Bronchial epithelial cell (primary cell): ENCODE measurements at regions not wholly inside any gene's neighbourhood (a gene's known extent, or its start where the extent isn't known, plus 50 kb on each side); places are given as distances from the start of the nearest gene placed in this dataset.

Experiments
- DNase-seq: peaks from one replicate; pipeline ENCODE4 v3.0.0-alpha.2; 2010; ENCODE audit warnings: low read depth
- FAIRE-seq: peaks from 2 replicates; lab custom pipeline; 2011; peaks lifted over from hg19 to GRCh38; lab: Jason Lieb, UNC
- H3K27me3 ChIP-seq: 2 replicates; pipeline ENCODE4 v1.5.1; 2011; ENCODE audit warnings: low read length; ENCODE audit not compliant: control insufficient read depth, insufficient read depth
- H3K36me3 ChIP-seq: 2 replicates; pipeline ENCODE4 v1.5.1; 2011; ENCODE audit warnings: low read length; ENCODE audit not compliant: control insufficient read depth, insufficient read depth
- H3K4me3 ChIP-seq: 2 replicates; pipeline ENCODE4 v1.5.1; 2011; ENCODE audit warnings: mild to moderate bottlenecking, low read depth, low read length, control low read depth
- CTCF ChIP-seq: IDR thresholded peaks from 2 replicates; pipeline ENCODE4 v1.5.1; 2011; ENCODE audit warnings: mild to moderate bottlenecking, moderate library complexity, low read length, control low read depth, inconsistent platforms; ENCODE audit not compliant: insufficient read depth, severe bottlenecking

GRCh38 chr2:14053105-14053504 lies 579.4 kb upstream of the LRATD1 start:
- TF ChIP-seq CTCF: no peak
- H3K27me3 ChIP-seq: no peaks in the 10 kb centered on the region
- H3K4me3 ChIP-seq: no peak overlapping the region
- no peak for FAIRE-seq
- no peak for DNase-seq
- H3K36me3 ChIP-seq: no peaks in the 10 kb centered on the region

- H3K4me3 ChIP-seq: no peak overlapping the region
- TF ChIP-seq CTCF: no peak
- DNase-seq (no peak), FAIRE-seq (no peak)
- no peaks in the 10 kb centered on the region for H3K36me3 ChIP-seq
- H3K27me3 ChIP-seq: no peaks in the 10 kb centered on the region
Measured at GRCh38 chr2:14064346-14064745, 568.2 kb upstream of the LRATD1 start.

- H3K36me3 ChIP-seq: no peaks in the 10 kb centered on the region
- DNase-seq (peak; percentile 82), FAIRE-seq (no peak)
- no peaks in the 10 kb centered on the region for H3K27me3 ChIP-seq
- no peak for TF ChIP-seq CTCF
- H3K4me3 ChIP-seq: no peak overlapping the region
Measured at GRCh38 chr2:14072338-14072737, 560.2 kb upstream of the LRATD1 start.

GRCh38 chr2:14074691-14075090 lies 557.8 kb upstream of the LRATD1 start:
- Histone ChIP-seq H3K4me3 (no peak overlapping the region), H3K27me3 (no peaks in the 10 kb centered on the region), H3K36me3 (no peaks in the 10 kb centered on the region)
- no peak for TF ChIP-seq CTCF
- FAIRE-seq: no peak
- DNase-seq: no peak

GRCh38 chr2:14079576-14079975 lies 552.9 kb upstream of the LRATD1 start:
- FAIRE-seq: no peak
- no peak for TF ChIP-seq CTCF
- DNase-seq: no peak
- Histone ChIP-seq H3K27me3 (no peaks in the 10 kb centered on the region), H3K4me3 (no peak overlapping the region), H3K36me3 (no peaks in the 10 kb centered on the region)

- no peak overlapping the region for H3K4me3 ChIP-seq
- no peaks in the 10 kb centered on the region for H3K27me3 ChIP-seq
- FAIRE-seq (no peak), DNase-seq (peak; percentile 69)
- no peaks in the 10 kb centered on the region for H3K36me3 ChIP-seq
- no peak for TF ChIP-seq CTCF
Measured at GRCh38 chr2:14081521-14081920, 551.0 kb upstream of the LRATD1 start.
